GM19397 (cell line): ENCODE measurements at regions not wholly inside any gene's neighbourhood (a gene's known extent, or its start where the extent isn't known, plus 50 kb on each side); places are given as distances from the start of the nearest gene placed in this dataset.

Source experiments
- ATAC-seq: cut with Tn5 transposase; IDR thresholded peaks from one replicate; pipeline ENCODE4 v1.9.1; 2021; ENCODE audit warnings: mild to moderate bottlenecking, moderate library complexity; ENCODE audit not compliant: unreplicated experiment

- ATAC-seq = no peak
Measured at GRCh38 chr11:103850419-103851165, 185.8 kb upstream of the DDI1 start.

GRCh38 chr11:103851166-103851651 is 185.2 kb upstream of the DDI1 start:
- no peak for ATAC-seq
